Nephron (organoid): ENCODE measurements at regions not wholly inside any gene's neighbourhood (a gene's known extent, or its start where the extent isn't known, plus 50 kb on each side); places are given as distances from the start of the nearest gene placed in this dataset.

Experiments used
- H3K27ac Mint-ChIP-seq, 3 experiments: 2 replicates each; pipeline ENCODE4 v1.8.0; 2020; ENCODE audit warnings: mixed read lengths in 3 of 3, mild to moderate bottlenecking in 2 of 3, moderate library complexity in 1 of 3
- H3K27me3 Mint-ChIP-seq: 2 replicates; pipeline ENCODE4 v1.8.0; 2021; ENCODE audit warnings: low read depth, mild to moderate bottlenecking, moderate library complexity, mixed read lengths
- H3K36me3 Mint-ChIP-seq: 2 replicates; pipeline ENCODE4 v1.8.0; 2020; ENCODE audit warnings: low read depth, mixed read lengths
- H3K4me1 Mint-ChIP-seq: 2 replicates; pipeline ENCODE4 v1.8.0; 2020; ENCODE audit warnings: mixed read lengths
- H3K4me3 Mint-ChIP-seq, 3 experiments: 2 replicates each; pipeline ENCODE4 v1.8.0; 2020; ENCODE audit warnings: mild to moderate bottlenecking in 3 of 3, mixed read lengths in 3 of 3, moderate library complexity in 2 of 3
- H3K9me3 Mint-ChIP-seq: 2 replicates; pipeline ENCODE4 v1.8.0; 2020; ENCODE audit warnings: mixed read lengths
- CTCF ChIP-seq, 3 experiments: fragments of 200-600 bp; sonication (generic); IDR thresholded peaks; one replicate each; pipeline ENCODE4 v1.5.0; 2021; ENCODE audit warnings: antibody characterized with exemption in 3 of 3; ENCODE audit not compliant: unreplicated experiment in 3 of 3

GRCh38 chr20:22404419-22405170 lies 179.8 kb downstream of the FOXA2 start:
- no peaks in the 10 kb centered on the region for H3K36me3 Mint-ChIP-seq
- no peak for TF ChIP-seq CTCF (IDR thresholded peaks at IDR 0.05; ENCODE audit: unreplicated experiment in 3 of 3)
- peak overlapping the region; percentile 40 to 72 (median 45) for H3K4me3 Mint-ChIP-seq
- no peaks in the 10 kb centered on the region for H3K9me3 Mint-ChIP-seq
- peaks cover 29% of the 10 kb centered on the region for H3K27me3 Mint-ChIP-seq
- peak overlapping the region; percentile 21 to 75 (median 40) for H3K27ac Mint-ChIP-seq
- H3K4me1 Mint-ChIP-seq, result peaks cover 15% of the 10 kb centered on the region

- no peak for TF ChIP-seq CTCF (IDR thresholded peaks at IDR 0.05; ENCODE audit: unreplicated experiment in 3 of 3)
- H3K9me3 Mint-ChIP-seq, result no peaks in the 10 kb centered on the region
- H3K27ac Mint-ChIP-seq, result peak overlapping the region; percentile 40 to 75 (median 56)
- no peaks in the 10 kb centered on the region for H3K36me3 Mint-ChIP-seq
- peaks cover 15% of the 10 kb centered on the region for H3K4me1 Mint-ChIP-seq
- peaks cover 30% of the 10 kb centered on the region for H3K27me3 Mint-ChIP-seq
- H3K4me3 Mint-ChIP-seq, result peak overlapping the region; percentile 72 to 82 (median 76)
These were observed 180.6 kb downstream of the FOXA2 start for GRCh38 chr20:22403632-22404361.

- Mint-ChIP-seq H3K27me3 (peaks cover 30% of the 10 kb centered on the region), H3K36me3 (no peaks in the 10 kb centered on the region), H3K4me3 (peak overlapping the region; percentile 72 to 82 (median 76)), H3K27ac (peak overlapping the region; percentile 40 to 75 (median 56)), H3K4me1 (peaks cover 15% of the 10 kb centered on the region), H3K9me3 (no peaks in the 10 kb centered on the region)
- no peak for TF ChIP-seq CTCF (IDR thresholded peaks at IDR 0.05; ENCODE audit: unreplicated experiment in 3 of 3)
These were observed 181.2 kb downstream of the FOXA2 start for GRCh38 chr20:22403022-22403631.

DNA sequence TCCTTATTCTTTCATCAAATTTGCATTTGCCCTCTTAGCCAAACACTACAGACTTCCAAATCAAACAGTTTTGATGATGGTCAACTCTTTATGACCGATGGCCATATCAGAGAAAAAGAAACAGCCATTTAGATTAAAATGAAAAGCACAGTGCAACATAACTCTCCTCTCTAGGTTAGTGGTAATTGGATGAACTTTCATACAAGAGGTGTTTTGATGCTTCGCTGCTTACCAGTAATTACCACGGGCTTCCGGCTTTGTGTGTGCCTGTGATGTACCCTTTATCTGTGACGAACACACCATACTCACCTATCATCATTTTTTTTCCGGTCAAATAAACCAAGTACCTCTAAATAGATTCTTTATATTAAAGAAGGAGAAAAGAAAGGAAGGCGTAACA lies 181.8 kb downstream of the FOXA2 start:
- no peak for TF ChIP-seq CTCF (IDR thresholded peaks at IDR 0.05; ENCODE audit: unreplicated experiment in 3 of 3)
- Mint-ChIP-seq H3K9me3 (no peaks in the 10 kb centered on the region), H3K4me3 (peak overlapping the region; percentile 8 to 82 (median 72)), H3K27ac (peak overlapping the region; percentile 40 to 75 (median 43)), H3K36me3 (no peaks in the 10 kb centered on the region), H3K4me1 (peaks cover 15% of the 10 kb centered on the region), H3K27me3 (peaks cover 35% of the 10 kb centered on the region)

- H3K36me3 Mint-ChIP-seq, result no peaks in the 10 kb centered on the region
- TF ChIP-seq CTCF (IDR thresholded peaks at IDR 0.05; ENCODE audit: unreplicated experiment in 3 of 3), result no peak
- H3K9me3 Mint-ChIP-seq, result no peaks in the 10 kb centered on the region
- H3K4me3 Mint-ChIP-seq, result no peak overlapping the region
- no peak overlapping the region for H3K27ac Mint-ChIP-seq
- H3K4me1 Mint-ChIP-seq, result peaks cover 15% of the 10 kb centered on the region
- peaks cover 35% of the 10 kb centered on the region for H3K27me3 Mint-ChIP-seq
These were observed 183.9 kb downstream of the FOXA2 start for GRCh38 chr20:22400440-22400839.
